GM10266 (cell line): ENCODE measurements at regions not wholly inside any gene's neighbourhood (a gene's known extent, or its start where the extent isn't known, plus 50 kb on each side); places are given as distances from the start of the nearest gene placed in this dataset.

ENCODE experiments used
- DNase-seq: peaks from one replicate; pipeline ENCODE4 v3.0.0; 2012; ENCODE audit errors: extremely low spot score
- CTCF ChIP-seq: IDR thresholded peaks from 2 replicates; pipeline ENCODE4 v1.5.1; 2012; ENCODE audit warnings: mild to moderate bottlenecking, low read depth; ENCODE audit not compliant: control insufficient read depth, insufficient read depth; ENCODE audit errors: missing control alignments

GRCh38 chrX:115459883-115460880, 100.8 kb upstream of the PLS3 start:
- TF ChIP-seq CTCF = no peak

GRCh38 chrX:115462406-115462805, 98.6 kb upstream of the PLS3 start:
- no peak for DNase-seq
- TF ChIP-seq CTCF = no peak

More at GRCh38 chrX:115459883-115460880, 100.8 kb upstream of the PLS3 start:
- DNase-seq = no peak

- no peak for DNase-seq
- TF ChIP-seq CTCF = no peak
These were observed 93.0 kb upstream of the PLS3 start for GRCh38 chrX:115467961-115468360.

- no peak for DNase-seq
- TF ChIP-seq CTCF = no peak
These were observed 88.8 kb upstream of the PLS3 start for GRCh38 chrX:115472131-115472530.

GRCh38 chrX:115486510-115486909, 74.5 kb upstream of the PLS3 start:
- no peak for DNase-seq
- no peak for TF ChIP-seq CTCF

GRCh38 chrX:115487608-115488007, 73.4 kb upstream of the PLS3 start:
- no peak for DNase-seq
- no peak for TF ChIP-seq CTCF

GRCh38 chrX:115490814-115491213, 70.2 kb upstream of the PLS3 start:
- TF ChIP-seq CTCF = no peak

More at GRCh38 chrX:115490814-115491213, 70.2 kb upstream of the PLS3 start:
- no peak for DNase-seq
